Keratinocyte (primary cell): ENCODE measurements at regions not wholly inside any gene's neighbourhood (a gene's known extent, or its start where the extent isn't known, plus 50 kb on each side); places are given as distances from the start of the nearest gene placed in this dataset.

ENCODE experiments used
- EZH2 ChIP-seq: IDR thresholded peaks from one replicate; pipeline ENCODE4 v1.6.1; 2012; ENCODE audit warnings: inconsistent platforms, mild to moderate bottlenecking, low read length, moderate library complexity
- TF ChIP-seq, protein P1 (sequence below), 3 experiments: IDR thresholded peaks in 1 of 3; conservative IDR thresholded peaks in 1 of 3; optimal IDR thresholded peaks in 1 of 3; 2 replicates in 2 of 3; 3 replicates in 1 of 3; pipeline versions ENCODE3 to v1.5.1; 2011; ENCODE audit warnings: low read length in 3 of 3, mild to moderate bottlenecking in 3 of 3, moderate library complexity in 2 of 3, control low read depth in 1 of 3, inconsistent platforms in 1 of 3; ENCODE audit not compliant: insufficient read depth in 2 of 3; ENCODE audit errors: extremely low read depth in 1 of 3

- TF ChIP-seq, protein P1, sequence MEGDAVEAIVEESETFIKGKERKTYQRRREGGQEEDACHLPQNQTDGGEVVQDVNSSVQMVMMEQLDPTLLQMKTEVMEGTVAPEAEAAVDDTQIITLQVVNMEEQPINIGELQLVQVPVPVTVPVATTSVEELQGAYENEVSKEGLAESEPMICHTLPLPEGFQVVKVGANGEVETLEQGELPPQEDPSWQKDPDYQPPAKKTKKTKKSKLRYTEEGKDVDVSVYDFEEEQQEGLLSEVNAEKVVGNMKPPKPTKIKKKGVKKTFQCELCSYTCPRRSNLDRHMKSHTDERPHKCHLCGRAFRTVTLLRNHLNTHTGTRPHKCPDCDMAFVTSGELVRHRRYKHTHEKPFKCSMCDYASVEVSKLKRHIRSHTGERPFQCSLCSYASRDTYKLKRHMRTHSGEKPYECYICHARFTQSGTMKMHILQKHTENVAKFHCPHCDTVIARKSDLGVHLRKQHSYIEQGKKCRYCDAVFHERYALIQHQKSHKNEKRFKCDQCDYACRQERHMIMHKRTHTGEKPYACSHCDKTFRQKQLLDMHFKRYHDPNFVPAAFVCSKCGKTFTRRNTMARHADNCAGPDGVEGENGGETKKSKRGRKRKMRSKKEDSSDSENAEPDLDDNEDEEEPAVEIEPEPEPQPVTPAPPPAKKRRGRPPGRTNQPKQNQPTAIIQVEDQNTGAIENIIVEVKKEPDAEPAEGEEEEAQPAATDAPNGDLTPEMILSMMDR (optimal IDR thresholded peaks at IDR 0.05 in 1 of 3, IDR thresholded peaks at IDR 0.05 in 1 of 3, conservative IDR thresholded peaks at IDR 0.05 in 1 of 3; ENCODE audit: extremely low read depth in 1 of 3, insufficient read depth in 2 of 3, low read length in 3 of 3) = no peak
- no peak for TF ChIP-seq EZH2
Measured at GRCh38 chr16:56005958-56006357, 130.8 kb upstream of the CES5A start.
